Small intestine (tissue), 7 donors: ENCODE measurements at regions not wholly inside any gene's neighbourhood (a gene's known extent, or its start where the extent isn't known, plus 50 kb on each side); places are given as distances from the start of the nearest gene placed in this dataset.

Source experiments
- DNase-seq, 2 donors: peaks; one replicate each; pipeline versions ENCODE4 v3.0.0 to v3.0.0-alpha.2; 2013
- FAIRE-seq: peaks from 2 replicates; lab custom pipeline; 2012; peaks lifted over from hg19 to GRCh38; lab: Jason Lieb, UNC
- H3K27ac ChIP-seq, 3 donors: one replicate each; pipeline ENCODE4 v1.5.1; 2013; ENCODE audit warnings: low read length in 2 of 3, mild to moderate bottlenecking in 2 of 3, control low read depth in 1 of 3, inconsistent platforms in 1 of 3, low read depth in 1 of 3, moderate library complexity in 1 of 3
- H3K27me3 ChIP-seq, 3 donors: one replicate each; pipeline ENCODE4 v1.6.1; 2013; ENCODE audit warnings: low read length in 3 of 3, inconsistent platforms in 1 of 3; ENCODE audit not compliant: control insufficient read depth in 3 of 3, insufficient read depth in 3 of 3
- H3K36me3 ChIP-seq, 3 donors: one replicate each; pipeline ENCODE4 v1.6.1; 2013; ENCODE audit warnings: low read length in 3 of 3, inconsistent platforms in 1 of 3, low read depth in 1 of 3, mild to moderate bottlenecking in 1 of 3, moderate library complexity in 1 of 3; ENCODE audit not compliant: control insufficient read depth in 3 of 3, insufficient read depth in 2 of 3
- H3K4me1 ChIP-seq, 3 donors: one replicate each; pipeline ENCODE4 v1.6.1; 2013; ENCODE audit warnings: low read length in 2 of 3, inconsistent platforms in 1 of 3, low read depth in 1 of 3, mild to moderate bottlenecking in 1 of 3, moderate library complexity in 1 of 3; ENCODE audit not compliant: control insufficient read depth in 3 of 3, insufficient read depth in 2 of 3
- H3K4me3 ChIP-seq, 3 donors: one replicate each; pipeline ENCODE4 v1.5.1; 2013; ENCODE audit warnings: low read length in 3 of 3, control low read depth in 1 of 3, inconsistent platforms in 1 of 3, low read depth in 1 of 3, mild to moderate bottlenecking in 1 of 3, moderate library complexity in 1 of 3
- H3K9me3 ChIP-seq, 2 donors: one replicate each; pipeline ENCODE4 v1.6.1; 2013; ENCODE audit warnings: low read depth in 1 of 2, low read length in 1 of 2; ENCODE audit not compliant: control insufficient read depth in 2 of 2, insufficient read depth in 1 of 2
- WGBS, 3 donors: extraction: QIAGEN DNeasy Blood & Tissue Kit; methylation state at CpG; one replicate each; pipeline ENCODE4 v1.1.7; 2013; 5-methylcytosine and 5-hydroxymethylcytosine counted together
- donor health status: healthy with polysubstance abuse.
- donor health status: control.
- donor health status: control.
- donor health status: Bipolar disorder and iron deficiency.
- donor health status: healthy.

DNA sequence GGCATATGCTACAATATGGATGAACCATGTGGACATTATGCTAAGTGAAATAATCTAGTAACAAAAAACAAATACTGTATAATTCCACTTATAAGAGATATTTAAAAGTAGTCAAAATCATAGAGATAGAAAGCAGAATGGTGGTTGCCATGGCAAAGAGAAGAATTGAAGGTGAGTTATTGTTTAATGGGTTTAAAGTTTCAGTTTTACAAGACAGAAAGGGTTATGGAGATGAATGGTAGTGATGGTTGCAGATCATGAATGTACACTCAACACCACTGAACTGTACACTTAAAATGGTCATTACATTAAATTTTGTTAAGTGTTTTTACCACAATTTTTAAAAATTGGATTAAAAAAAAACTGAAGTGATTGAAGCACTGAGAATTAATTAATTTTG is 298.2 kb upstream of the ZC3H15 start:
- FAIRE-seq (no peak), DNase-seq (no peak)
- no peaks in the 10 kb centered on the region for H3K27me3 ChIP-seq
- no peaks in the 10 kb centered on the region for H3K36me3 ChIP-seq
- no peak overlapping the region for H3K4me3 ChIP-seq
- H3K27ac ChIP-seq: no peak overlapping the region
- H3K9me3 ChIP-seq: peaks cover 0 to 15% of the 10 kb centered on the region in 2 donors
- H3K4me1 ChIP-seq: no peaks in the 10 kb centered on the region

DNA sequence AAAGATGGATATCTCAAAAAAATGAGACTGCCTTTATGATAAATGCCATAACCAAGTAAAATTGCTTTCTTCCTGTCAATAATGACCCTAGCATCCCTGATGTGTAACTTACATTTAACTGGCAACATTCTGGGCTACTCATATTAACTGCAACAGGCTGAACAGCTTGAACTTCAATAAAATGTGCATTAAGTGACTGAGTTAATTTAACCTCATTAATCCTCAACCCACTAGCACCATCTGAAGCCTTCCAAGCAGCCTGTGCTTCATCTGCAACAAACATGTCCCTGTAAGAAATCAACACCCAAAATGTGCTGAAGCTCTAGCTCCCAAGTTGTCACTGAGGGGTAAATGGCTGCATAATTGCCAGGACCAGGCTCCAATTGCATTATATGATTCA is 296.2 kb upstream of the ZC3H15 start:
- DNase-seq (no peak), FAIRE-seq (no peak)
- Histone ChIP-seq H3K4me1 (no peaks in the 10 kb centered on the region), H3K9me3 (peaks cover 0 to 15% of the 10 kb centered on the region in 2 donors), H3K27me3 (no peaks in the 10 kb centered on the region), H3K4me3 (no peak overlapping the region), H3K36me3 (no peaks in the 10 kb centered on the region), H3K27ac (no peak overlapping the region)

DNA sequence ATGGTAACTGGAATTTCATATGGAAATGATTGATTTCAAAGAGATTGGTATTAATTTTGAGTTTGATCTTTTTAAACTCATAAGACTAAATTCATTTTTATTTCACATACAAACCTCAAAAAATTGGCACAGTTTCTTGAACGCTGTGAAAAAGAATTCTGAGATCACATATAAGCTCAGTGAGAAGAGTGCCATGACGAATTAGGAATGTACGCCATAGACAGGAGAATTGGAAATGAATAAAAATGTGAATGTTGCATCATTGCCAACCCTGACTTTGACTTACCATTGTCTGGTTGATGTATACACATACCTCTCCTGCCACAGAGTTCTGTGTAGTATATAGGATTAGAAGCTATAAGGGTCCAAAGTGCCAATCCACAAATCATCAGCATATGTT is 290.4 kb upstream of the ZC3H15 start:
- no peak overlapping the region for H3K4me3 ChIP-seq
- H3K36me3 ChIP-seq: no peaks in the 10 kb centered on the region
- no peak overlapping the region for H3K27ac ChIP-seq
- no peak for FAIRE-seq
- no peaks in the 10 kb centered on the region for H3K27me3 ChIP-seq
- 92 to 93% (median 93%) methylated on average over 3 of the region's 3 CpGs for WGBS, 3 donors
- H3K9me3 ChIP-seq: peaks cover 0 to 6% of the 10 kb centered on the region in 2 donors
- DNase-seq: no peak
- H3K4me1 ChIP-seq: no peaks in the 10 kb centered on the region

DNA sequence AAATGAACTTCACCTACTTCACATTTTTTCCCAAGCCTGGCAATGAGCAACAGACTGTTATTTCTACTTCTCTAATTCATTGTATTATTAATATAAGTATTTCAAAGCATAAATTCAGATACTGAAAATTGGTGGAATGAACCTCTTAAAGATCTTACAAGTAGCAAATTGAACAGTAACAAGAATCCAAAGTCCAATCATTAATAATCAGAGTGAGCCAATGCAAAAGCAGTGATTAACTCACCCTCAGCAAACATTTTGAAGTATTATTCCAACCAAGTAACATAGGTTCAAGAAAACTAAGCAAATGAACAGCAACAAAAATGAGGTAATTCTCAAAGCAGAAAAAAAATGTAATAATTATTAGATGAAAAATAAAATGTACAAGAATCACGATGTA is 288.1 kb upstream of the ZC3H15 start:
- Histone ChIP-seq H3K27me3 (no peaks in the 10 kb centered on the region), H3K27ac (no peak overlapping the region), H3K4me1 (no peaks in the 10 kb centered on the region), H3K9me3 (no peaks in the 10 kb centered on the region), H3K36me3 (no peaks in the 10 kb centered on the region), H3K4me3 (no peak overlapping the region)
- 20 to 81% (median 69%) methylated on average over 1 of the region's 1 CpG for WGBS, 3 donors
- peak in 1 of 2 donors; percentile 66 for DNase-seq
- FAIRE-seq: peak; percentile 84

- Histone ChIP-seq H3K4me1 (no peaks in the 10 kb centered on the region), H3K36me3 (no peaks in the 10 kb centered on the region), H3K4me3 (no peak overlapping the region), H3K9me3 (no peaks in the 10 kb centered on the region), H3K27ac (no peak overlapping the region), H3K27me3 (no peaks in the 10 kb centered on the region)
- WGBS, 3 donors: 52 to 68% (median 62%) methylated on average over 1 of the region's 1 CpG
- FAIRE-seq (no peak), DNase-seq (no peak)
Observed at GRCh38 chr2:186199029-186199428, 287.0 kb upstream of the ZC3H15 start.

DNA sequence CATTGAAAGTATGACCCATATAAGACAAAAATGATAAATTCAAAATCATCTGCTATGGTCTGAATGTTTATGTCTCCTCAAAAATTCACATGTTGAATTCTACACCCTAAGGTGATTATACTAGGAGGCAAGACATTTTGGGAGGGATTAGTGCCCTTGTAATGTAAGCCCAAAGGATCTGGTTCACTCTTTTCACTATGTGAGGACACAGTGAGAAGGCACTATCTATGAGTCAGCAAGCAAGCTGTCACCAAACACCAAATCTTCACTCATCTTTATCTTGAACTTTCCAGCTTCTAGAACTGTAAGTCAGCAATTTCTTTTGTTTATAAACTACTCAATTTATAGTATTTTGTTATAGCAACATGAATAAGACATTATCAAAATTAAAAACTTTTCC is 284.7 kb upstream of the ZC3H15 start:
- H3K4me1 ChIP-seq: no peaks in the 10 kb centered on the region
- H3K9me3 ChIP-seq: no peaks in the 10 kb centered on the region
- no peaks in the 10 kb centered on the region for H3K36me3 ChIP-seq
- no peak overlapping the region for H3K4me3 ChIP-seq
- H3K27ac ChIP-seq: no peak overlapping the region
- DNase-seq (no peak), FAIRE-seq (no peak)
- no peaks in the 10 kb centered on the region for H3K27me3 ChIP-seq

GRCh38 chr2:186205254-186205911 is 280.7 kb upstream of the ZC3H15 start:
- Histone ChIP-seq H3K27ac (no peak overlapping the region), H3K27me3 (no peaks in the 10 kb centered on the region), H3K4me1 (no peaks in the 10 kb centered on the region), H3K4me3 (no peak overlapping the region), H3K36me3 (no peaks in the 10 kb centered on the region), H3K9me3 (no peaks in the 10 kb centered on the region)
- 37 to 69% (median 60%) methylated on average over 1 of the region's 1 CpG for WGBS, 3 donors
- DNase-seq (no peak), FAIRE-seq (no peak)

DNA sequence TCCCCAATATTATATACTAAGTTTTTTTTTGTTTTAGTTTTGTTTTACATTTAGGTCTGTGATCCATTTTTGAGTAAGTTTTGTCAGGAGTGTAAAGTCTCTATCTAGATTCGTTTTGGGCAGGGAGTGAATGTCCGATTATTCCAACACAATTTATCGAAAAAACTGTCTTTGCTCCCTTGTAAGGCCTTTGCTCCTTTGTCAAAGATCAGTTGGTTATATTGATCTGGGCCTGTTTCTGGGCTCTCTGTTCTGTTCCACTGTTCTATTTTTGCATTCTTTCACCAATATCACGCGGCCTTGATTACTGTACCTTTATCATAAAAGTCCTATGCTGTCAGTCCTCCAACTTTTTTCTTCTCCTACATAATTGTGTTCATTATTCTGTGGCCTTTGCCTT is 276.5 kb upstream of the ZC3H15 start:
- H3K27me3 ChIP-seq: no peaks in the 10 kb centered on the region
- no peak for DNase-seq
- H3K27ac ChIP-seq: no peak overlapping the region
- no peak overlapping the region for H3K4me3 ChIP-seq
- H3K9me3 ChIP-seq: no peaks in the 10 kb centered on the region
- FAIRE-seq: no peak
- WGBS, 3 donors: 93 to 97% (median 94%) methylated on average over 5 of the region's 5 CpGs
- no peaks in the 10 kb centered on the region for H3K4me1 ChIP-seq
- peaks cover 0 to 3% (median 0%) of the 10 kb centered on the region in 3 donors for H3K36me3 ChIP-seq

DNA sequence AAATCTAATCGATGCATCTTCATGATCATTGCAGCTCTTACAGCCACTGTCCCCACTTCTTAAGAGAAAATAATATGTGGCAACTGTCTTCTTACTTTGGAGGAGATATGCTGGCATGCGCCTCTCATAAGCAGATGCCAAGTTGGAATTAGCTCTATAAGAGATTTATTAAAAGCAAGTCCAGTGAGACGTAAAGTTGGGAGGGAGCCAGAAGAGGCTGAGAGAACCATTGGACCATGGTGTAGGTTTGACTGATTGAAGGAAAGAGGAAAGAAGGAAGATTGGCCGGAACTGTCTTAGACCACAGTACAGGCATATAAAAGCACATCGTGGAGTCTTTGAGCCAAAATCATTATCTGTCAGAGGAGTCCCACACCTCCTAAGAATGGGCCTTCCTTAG is 265.7 kb upstream of the ZC3H15 start:
- no peak for FAIRE-seq

More for the DNA sequence above, 265.7 kb upstream of the ZC3H15 start:
- no peaks in the 10 kb centered on the region for H3K36me3 ChIP-seq
- H3K9me3 ChIP-seq: peaks cover 0 to 6% of the 10 kb centered on the region in 2 donors
- H3K27me3 ChIP-seq: no peaks in the 10 kb centered on the region
- DNase-seq: no peak
- 87 to 93% (median 91%) methylated on average over 5 of the region's 5 CpGs for WGBS, 3 donors
- no peak overlapping the region for H3K27ac ChIP-seq
- H3K4me1 ChIP-seq: no peaks in the 10 kb centered on the region
- H3K4me3 ChIP-seq: no peak overlapping the region
